ENCODE measurements at regions not wholly inside any gene's neighbourhood (a gene's known extent, or its start where the extent isn't known, plus 50 kb on each side); places are given as distances from the start of the nearest gene placed in this dataset.

DNA sequence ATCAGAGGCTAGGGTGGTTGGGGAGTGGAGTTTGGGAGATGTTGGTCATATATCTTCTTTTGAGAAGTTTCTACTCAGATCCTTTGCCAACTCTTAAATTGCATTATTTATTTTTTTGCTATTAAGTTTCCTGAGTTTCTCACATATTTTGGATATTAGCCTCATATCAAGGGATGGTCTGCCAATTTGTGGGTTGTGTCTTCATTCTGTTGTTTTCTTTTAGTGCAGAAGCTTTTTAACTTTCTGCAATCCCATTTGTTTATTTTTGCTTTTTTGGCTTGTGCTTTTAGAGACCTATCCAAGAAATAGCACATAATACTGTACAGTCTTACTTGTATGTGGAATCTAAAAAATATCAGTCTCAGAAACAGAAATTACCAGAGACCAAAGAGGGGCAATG, 509.2 kb upstream of the HS3ST1 start:
- H3K36me3 ChIP-seq: no peaks in the 10 kb centered on the region
- in situ Hi-C loops (cut with MboI; ENCODE audit: low sequenced_read_pairs in 4 of 4): no loop called here
- H3K4me1 ChIP-seq: no peaks in the 10 kb centered on the region
- H3K4me3 ChIP-seq: no peak overlapping the region
- intact Hi-C loops (cut with DNase I; ENCODE audit: low total_unique reads): no loop called here
- no peak for ATAC-seq
- DNase-seq: no peak
- no peaks in the 10 kb centered on the region for H3K27me3 ChIP-seq
- H3K9me3 ChIP-seq: no peaks in the 10 kb centered on the region
- H3K27ac ChIP-seq: no peak overlapping the region
- TF ChIP-seq CTCF (IDR thresholded peaks at IDR 0.05 in 4 of 5, conservative IDR thresholded peaks at IDR 0.05 in 1 of 5): no peak
- no peak for TF ChIP-seq POLR2A (IDR thresholded peaks at IDR 0.05)

GRCh38 chr4:11931266-11931820, 502.6 kb upstream of the HS3ST1 start:
- Histone ChIP-seq H3K9me3 (peaks cover 0 to 4% (median 0%) of the 10 kb centered on the region in 3 donors), H3K27ac (no peak overlapping the region), H3K4me1 (no peaks in the 10 kb centered on the region), H3K36me3 (no peaks in the 10 kb centered on the region), H3K4me3 (no peak overlapping the region), H3K27me3 (no peaks in the 10 kb centered on the region)
- intact Hi-C loops (cut with DNase I; ENCODE audit: low total_unique reads): no loop called here
- ATAC-seq: no peak
- no peak for DNase-seq
- in situ Hi-C loops (cut with MboI; ENCODE audit: low sequenced_read_pairs in 4 of 4): no loop called here
- TF ChIP-seq CTCF (IDR thresholded peaks at IDR 0.05 in 4 of 5, conservative IDR thresholded peaks at IDR 0.05 in 1 of 5) (no peak), POLR2A (IDR thresholded peaks at IDR 0.05) (no peak)

- ATAC-seq: no peak
- H3K27ac ChIP-seq: no peak overlapping the region
- no peak overlapping the region for H3K4me3 ChIP-seq
Measured at GRCh38 chr4:11929080-11929479, 500.4 kb upstream of the HS3ST1 start.

GRCh38 chr4:11919316-11919715, 490.6 kb upstream of the HS3ST1 start:
- in situ Hi-C loops (cut with MboI; ENCODE audit: low sequenced_read_pairs in 4 of 4): no loop called here
- TF ChIP-seq CTCF (IDR thresholded peaks at IDR 0.05 in 4 of 5, conservative IDR thresholded peaks at IDR 0.05 in 1 of 5) (no peak), POLR2A (IDR thresholded peaks at IDR 0.05) (no peak)

More at GRCh38 chr4:11929080-11929479, 500.4 kb upstream of the HS3ST1 start:
- DNase-seq: no peak
- intact Hi-C loops (cut with DNase I; ENCODE audit: low total_unique reads): no loop called here
- H3K36me3 ChIP-seq: no peaks in the 10 kb centered on the region
- in situ Hi-C loops (cut with MboI; ENCODE audit: low sequenced_read_pairs in 4 of 4): no loop called here
- no peaks in the 10 kb centered on the region for H3K4me1 ChIP-seq
- H3K9me3 ChIP-seq: peaks cover 0 to 4% (median 0%) of the 10 kb centered on the region in 3 donors
- H3K27me3 ChIP-seq: no peaks in the 10 kb centered on the region
- no peak for TF ChIP-seq CTCF (IDR thresholded peaks at IDR 0.05 in 4 of 5, conservative IDR thresholded peaks at IDR 0.05 in 1 of 5)
- TF ChIP-seq POLR2A (IDR thresholded peaks at IDR 0.05): no peak

GRCh38 chr4:11914406-11914805, 485.7 kb upstream of the HS3ST1 start:
- TF ChIP-seq POLR2A (IDR thresholded peaks at IDR 0.05) (no peak), CTCF (IDR thresholded peaks at IDR 0.05 in 4 of 5, conservative IDR thresholded peaks at IDR 0.05 in 1 of 5) (no peak)
- ATAC-seq (peak in 1 of 2 donors; percentile 56), DNase-seq (no peak)
- Histone ChIP-seq H3K36me3 (no peaks in the 10 kb centered on the region), H3K4me1 (no peaks in the 10 kb centered on the region), H3K27ac (no peak overlapping the region), H3K4me3 (no peak overlapping the region), H3K9me3 (no peaks in the 10 kb centered on the region), H3K27me3 (no peaks in the 10 kb centered on the region)
- in situ Hi-C loops (cut with MboI; ENCODE audit: low sequenced_read_pairs in 4 of 4): no loop called here
- intact Hi-C loops (cut with DNase I; ENCODE audit: low total_unique reads): no loop called here

More at GRCh38 chr4:11919316-11919715, 490.6 kb upstream of the HS3ST1 start:
- no peak for ATAC-seq
- no peak overlapping the region for H3K27ac ChIP-seq
- intact Hi-C loops (cut with DNase I; ENCODE audit: low total_unique reads): no loop called here
- H3K9me3 ChIP-seq: no peaks in the 10 kb centered on the region
- no peaks in the 10 kb centered on the region for H3K36me3 ChIP-seq
- no peak for DNase-seq
- no peaks in the 10 kb centered on the region for H3K27me3 ChIP-seq
- no peaks in the 10 kb centered on the region for H3K4me1 ChIP-seq
- H3K4me3 ChIP-seq: no peak overlapping the region
